NCI-H1436 (cell line): ENCODE measurements at regions not wholly inside any gene's neighbourhood (a gene's known extent, or its start where the extent isn't known, plus 50 kb on each side); places are given as distances from the start of the nearest gene placed in this dataset.
"Not testable (repeated sequence)": the region's sequence is repeated elsewhere in the genome, so short reads cannot be mapped to it uniquely, and the experiment has no call there.

ENCODE experiments used
- DNase-seq: peaks from one replicate; lab custom pipeline; 2025; lab: John Stamatoyannopoulos, UW

GRCh38 chr9:129456549-129457324 lies 164.2 kb downstream of the C9orf50 start:
- DNase-seq: no peak

GRCh38 chr9:129455151-129455995 lies 165.5 kb downstream of the C9orf50 start:
- no peak for DNase-seq

GRCh38 chr9:129454467-129455067 lies 166.3 kb downstream of the C9orf50 start:
- no peak for DNase-seq

- DNase-seq: no peak
These were observed 167.2 kb downstream of the C9orf50 start for GRCh38 chr9:129453734-129454133.

- DNase-seq: no peak
These were observed 169.2 kb downstream of the C9orf50 start for GRCh38 chr9:129451669-129452068.

GRCh38 chr9:129451089-129451656 lies 169.7 kb downstream of the C9orf50 start:
- no peak for DNase-seq

GRCh38 chr9:129449066-129449465 lies 171.8 kb downstream of the C9orf50 start:
- no peak for DNase-seq

- no peak for DNase-seq
These were observed 173.9 kb downstream of the C9orf50 start for GRCh38 chr9:129446828-129447550.

GRCh38 chr9:129445794-129446306 lies 175.1 kb downstream of the C9orf50 start:
- DNase-seq: no peak

- not testable (repeated sequence) for DNase-seq
These were observed 177.3 kb downstream of the C9orf50 start for GRCh38 chr9:129443515-129444164.

GRCh38 chr9:129442803-129443511 lies 177.9 kb downstream of the C9orf50 start:
- DNase-seq: no peak

GRCh38 chr9:129441852-129442251 lies 179.0 kb downstream of the C9orf50 start:
- no peak for DNase-seq

- no peak for DNase-seq
These were observed 180.3 kb downstream of the C9orf50 start for GRCh38 chr9:129440435-129441186.

- DNase-seq: no peak
These were observed 181.7 kb downstream of the C9orf50 start for GRCh38 chr9:129439242-129439641.

GRCh38 chr9:129437626-129438323 lies 183.1 kb downstream of the C9orf50 start:
- no peak for DNase-seq

GRCh38 chr9:129436751-129437625 lies 183.9 kb downstream of the C9orf50 start:
- no peak for DNase-seq

GRCh38 chr9:129435988-129436717 lies 184.7 kb downstream of the C9orf50 start:
- DNase-seq: no peak
